HEK293T (cell line): ENCODE measurements at regions not wholly inside any gene's neighbourhood (a gene's known extent, or its start where the extent isn't known, plus 50 kb on each side); places are given as distances from the start of the nearest gene placed in this dataset.

Source experiments
- CTCF ChIA-PET: fragments of 350-600 bp; formaldehyde crosslinking; extraction: SDS; loops from one replicate; lab custom pipeline; 2021; ENCODE audit warnings: antibody characterized with exemption, inconsistent platforms; lab: Yijun Ruan, JAX
- POLR2A ChIA-PET: fragments of 350-600 bp; formaldehyde crosslinking; extraction: SDS; loops from one replicate; lab custom pipeline; 2020; ENCODE audit warnings: antibody characterized with exemption, inconsistent platforms; lab: Yijun Ruan, JAX
- DNase-seq: peaks from one replicate; pipeline ENCODE4 v3.0.0; 2012; ENCODE audit warnings: mixed read lengths; ENCODE audit errors: extremely low spot score
- ARNT ChIP-seq: fragments of 450-650 bp; IDR thresholded peaks from 2 replicates; pipeline ENCODE4 v1.6.1; 2017; ENCODE audit warnings: mild to moderate bottlenecking
- BHLHE40 ChIP-seq: fragments of 450-650 bp; IDR thresholded peaks from 2 replicates; pipeline ENCODE4 v1.6.1; 2016; ENCODE audit warnings: mild to moderate bottlenecking, moderate library complexity, borderline replicate concordance
- ELF4 ChIP-seq: fragments of 450-650 bp; IDR thresholded peaks from 2 replicates; pipeline ENCODE4 v1.6.1; 2017; ENCODE audit warnings: antibody characterized with exemption
- FOXA1 ChIP-seq: fragments of 450-650 bp; IDR thresholded peaks from 2 replicates; pipeline ENCODE4 v1.6.1; 2016; ENCODE audit warnings: mild to moderate bottlenecking
- FOXK2 ChIP-seq: fragments of 450-650 bp; IDR thresholded peaks from 2 replicates; pipeline ENCODE4 v1.6.1; 2016; ENCODE audit warnings: mild to moderate bottlenecking
- FOXM1 ChIP-seq: fragments of 450-650 bp; IDR thresholded peaks from 2 replicates; pipeline ENCODE4 v1.6.1; 2017; ENCODE audit warnings: mild to moderate bottlenecking, borderline replicate concordance
- HDGF ChIP-seq: fragments of 450-650 bp; IDR thresholded peaks from 2 replicates; pipeline ENCODE4 v1.6.1; 2017; ENCODE audit warnings: antibody characterized with exemption, borderline replicate concordance
- L3MBTL2 ChIP-seq: fragments of 450-650 bp; conservative IDR thresholded peaks from 2 replicates; pipeline ENCODE4 v1.6.1; 2016; ENCODE audit warnings: mild to moderate bottlenecking
- LEF1 ChIP-seq: fragments of 450-650 bp; IDR thresholded peaks from 2 replicates; pipeline ENCODE4 v1.6.1; 2017; ENCODE audit warnings: mild to moderate bottlenecking, borderline replicate concordance
- PKNOX1 ChIP-seq: fragments of 450-650 bp; IDR thresholded peaks from 2 replicates; pipeline ENCODE4 v1.6.1; 2016
- SUZ12 ChIP-seq: fragments of 450-650 bp; IDR thresholded peaks from 2 replicates; pipeline ENCODE4 v1.6.1; 2016; ENCODE audit warnings: mild to moderate bottlenecking
- TARDBP ChIP-seq: fragments of 450-650 bp; IDR thresholded peaks from 2 replicates; pipeline ENCODE4 v1.6.1; 2016
- ZNF384 ChIP-seq: fragments of 450-650 bp; IDR thresholded peaks from 2 replicates; pipeline ENCODE4 v1.6.1; 2016

- CTCF ChIA-PET: no interaction called here
- POLR2A ChIA-PET: no interaction called here
- no peak for DNase-seq
- TF ChIP-seq SUZ12 (no peak), TARDBP (no peak), L3MBTL2 (no peak), FOXK2 (no peak), BHLHE40 (no peak), FOXM1 (no peak), HDGF (no peak), ELF4 (no peak), FOXA1 (no peak), LEF1 (no peak), PKNOX1 (no peak), ARNT (no peak), ZNF384 (no peak)
Observed at GRCh38 chr15:56783156-56783856, 50.0 kb upstream of the ZNF280D start.
